Amygdala (tissue), 56 donors: ENCODE measurements at regions not wholly inside any gene's neighbourhood (a gene's known extent, or its start where the extent isn't known, plus 50 kb on each side); places are given as distances from the start of the nearest gene placed in this dataset.
A peak's percentile ranks its signal among the peaks of the same experiment; 100 is the strongest.
"Not testable (repeated sequence)": the region's sequence is repeated elsewhere in the genome, so short reads cannot be mapped to it uniquely, and the experiment has no call there.

ENCODE experiments used
- DNase-seq, 56 donors: peaks; one replicate each; lab custom pipeline; 2025; lab: John Stamatoyannopoulos, UW

DNA sequence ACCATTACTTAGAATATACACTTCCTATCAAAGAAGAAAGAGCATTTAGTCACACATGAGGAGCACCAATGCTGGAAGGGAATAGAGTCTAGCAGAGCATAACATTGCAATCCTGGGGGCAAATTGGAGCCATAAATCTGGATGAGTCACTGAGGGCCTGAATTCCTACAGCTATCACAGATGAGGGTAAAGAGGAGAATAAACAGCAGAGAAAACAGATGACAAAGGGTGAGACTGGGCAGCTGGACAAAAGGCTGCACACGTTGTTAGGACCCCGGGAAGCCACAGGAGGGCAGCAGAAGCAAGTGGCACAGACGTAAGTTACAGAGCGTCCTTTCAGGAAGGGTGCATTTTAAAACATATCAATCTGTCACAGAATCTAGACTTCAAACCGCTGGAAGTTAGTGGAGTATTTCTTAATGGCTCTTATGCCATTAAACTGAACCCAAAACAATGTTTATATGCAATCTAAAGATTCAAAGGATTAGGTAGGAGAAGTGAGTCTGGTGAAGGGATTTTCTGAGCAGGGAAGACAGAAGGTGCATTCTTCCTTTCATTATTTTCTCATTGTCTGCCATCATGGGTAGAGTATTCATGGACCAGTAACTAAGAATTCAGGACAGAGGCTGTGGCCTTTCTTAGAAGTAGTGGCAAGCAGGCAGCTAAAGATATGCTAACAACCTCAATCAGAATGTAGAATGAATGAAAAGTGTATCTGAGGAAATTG, 159.8 kb upstream of the DAAM1 start:
- DNase-seq: peak in 35 of 56 donors; percentile 1 to 55 (median 15)

DNA sequence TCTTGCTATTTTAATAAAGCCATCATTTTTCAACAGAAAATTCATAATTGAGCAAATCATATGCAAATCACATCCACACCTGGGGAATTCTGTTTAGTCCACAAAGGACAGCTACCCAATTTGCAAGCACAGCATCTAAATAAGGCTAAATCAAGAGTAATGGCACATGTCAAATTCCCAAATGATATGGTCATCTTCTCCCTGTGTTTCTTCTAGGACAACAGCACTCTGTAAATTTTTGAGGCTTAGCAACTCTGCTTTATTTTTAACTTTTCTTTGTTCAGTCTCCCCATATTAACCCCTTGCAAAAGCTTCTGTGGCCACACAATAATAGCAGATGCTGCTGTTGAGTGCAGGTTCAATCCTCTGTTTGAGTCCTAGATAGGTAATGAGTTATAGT, 155.6 kb upstream of the DAAM1 start:
- DNase-seq: no peak

DNA sequence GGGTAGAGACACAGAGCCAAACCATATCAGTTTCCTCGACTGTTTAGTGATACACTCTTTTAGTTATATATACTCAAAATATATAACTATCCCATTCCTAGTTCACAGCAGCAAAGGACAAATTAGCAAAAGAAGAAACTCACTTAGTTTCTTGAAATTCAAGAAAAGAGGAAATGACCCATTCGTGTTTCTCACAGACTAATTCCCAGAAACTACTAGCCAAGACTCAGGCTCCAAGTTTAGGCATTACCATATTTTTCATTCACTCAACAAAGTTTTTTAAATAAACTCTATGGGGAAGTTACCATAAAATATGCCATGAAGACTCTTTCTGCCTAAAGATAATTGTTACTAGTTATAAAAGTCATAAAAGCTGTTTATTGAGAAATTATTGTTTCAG, 152.3 kb upstream of the DAAM1 start:
- no peak for DNase-seq

DNA sequence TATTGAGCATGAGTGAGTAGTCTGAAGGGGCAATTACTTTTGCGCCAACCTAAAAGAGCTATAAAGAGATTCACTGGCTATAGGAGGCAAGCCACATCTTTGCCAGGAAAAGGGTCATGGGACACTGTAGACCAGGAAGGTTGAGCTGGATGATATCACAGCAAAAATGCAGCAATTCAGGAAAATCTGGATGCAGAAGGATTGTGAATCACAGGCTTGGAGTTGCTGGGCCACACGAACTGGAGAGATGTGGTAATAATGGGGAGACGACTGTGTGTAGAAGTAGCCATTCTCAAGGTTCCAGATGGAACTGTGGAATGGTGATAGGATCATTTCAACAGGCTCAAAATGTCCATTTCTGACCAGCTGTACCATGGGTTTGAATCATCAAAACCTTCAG, 151.4 kb upstream of the DAAM1 start:
- no peak for DNase-seq

DNA sequence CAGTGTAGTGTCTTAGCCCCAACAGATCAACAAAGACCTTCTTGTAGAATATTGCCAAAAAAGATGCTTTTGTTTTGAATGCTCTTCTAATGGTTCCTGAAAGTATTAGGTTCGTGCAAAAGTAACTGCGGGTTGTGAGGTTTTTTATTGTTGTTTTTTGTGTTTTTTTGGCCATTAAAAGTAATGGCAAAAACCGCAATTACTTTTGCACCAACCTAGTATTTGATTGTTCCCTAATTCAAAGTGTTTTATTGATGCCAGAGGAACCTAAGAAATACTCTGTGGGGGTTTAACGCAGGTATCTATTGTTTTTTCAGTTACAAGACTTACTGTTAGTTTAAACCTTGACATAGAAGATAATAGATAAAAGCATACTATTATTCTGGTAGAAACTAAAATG, 150.8 kb upstream of the DAAM1 start:
- DNase-seq: no peak

DNA sequence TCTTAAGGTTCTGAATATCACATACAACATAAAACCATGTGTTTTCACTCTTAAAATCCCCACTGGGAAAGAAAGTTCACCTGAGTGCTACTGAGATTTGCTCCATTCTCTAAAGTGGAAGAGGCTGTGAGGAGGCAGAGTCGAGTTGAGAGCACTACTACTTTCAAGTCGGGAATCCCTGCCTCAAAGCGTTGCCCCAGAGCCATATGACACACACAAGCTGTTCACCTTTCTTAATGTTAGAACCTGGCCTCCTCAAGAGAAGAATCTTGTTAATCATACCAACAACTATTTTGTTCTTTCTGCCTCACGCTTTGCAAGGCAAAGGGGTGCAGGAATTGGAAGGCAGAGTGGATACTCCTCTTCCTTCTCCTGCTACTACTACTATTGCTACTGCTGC, 149.7 kb upstream of the DAAM1 start:
- no peak for DNase-seq

DNA sequence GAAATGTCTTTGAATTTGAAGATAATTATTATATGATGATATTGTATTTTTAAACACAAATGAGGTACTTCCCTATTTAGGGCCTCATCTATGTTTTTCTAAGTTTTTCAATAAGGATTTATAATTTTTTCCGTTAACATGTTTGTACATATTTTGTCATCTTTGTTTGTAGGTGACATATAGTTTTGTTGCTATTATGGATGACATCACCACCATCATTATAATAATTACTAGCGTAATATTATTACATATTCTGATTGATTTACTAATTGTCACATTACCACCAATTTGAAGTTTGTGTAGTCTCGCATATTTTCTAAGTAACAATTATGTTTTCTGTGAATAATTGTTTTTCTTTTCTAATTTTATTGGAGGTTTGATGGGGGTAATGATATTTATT, 147.2 kb upstream of the DAAM1 start:
- DNase-seq: no peak

DNA sequence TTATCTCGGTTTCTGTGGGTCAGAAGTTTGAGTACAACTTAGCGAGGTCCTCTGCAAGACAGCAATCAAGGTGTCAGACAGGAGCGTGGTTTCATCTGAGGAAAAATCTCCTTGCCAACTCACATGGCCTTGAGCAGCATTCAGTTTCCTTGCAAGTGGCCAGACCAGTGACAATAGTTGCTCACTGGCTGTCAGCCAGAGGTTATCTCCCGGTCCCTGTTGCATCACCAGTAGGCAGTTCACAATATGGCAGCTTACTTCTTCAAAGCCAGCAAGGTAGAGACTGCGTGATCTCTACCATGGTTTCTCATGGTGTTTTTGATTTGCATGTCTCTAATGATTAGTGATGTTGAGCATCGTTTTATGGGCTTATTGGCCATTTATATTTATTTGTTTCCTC, 143.8 kb upstream of the DAAM1 start:
- DNase-seq: no peak

DNA sequence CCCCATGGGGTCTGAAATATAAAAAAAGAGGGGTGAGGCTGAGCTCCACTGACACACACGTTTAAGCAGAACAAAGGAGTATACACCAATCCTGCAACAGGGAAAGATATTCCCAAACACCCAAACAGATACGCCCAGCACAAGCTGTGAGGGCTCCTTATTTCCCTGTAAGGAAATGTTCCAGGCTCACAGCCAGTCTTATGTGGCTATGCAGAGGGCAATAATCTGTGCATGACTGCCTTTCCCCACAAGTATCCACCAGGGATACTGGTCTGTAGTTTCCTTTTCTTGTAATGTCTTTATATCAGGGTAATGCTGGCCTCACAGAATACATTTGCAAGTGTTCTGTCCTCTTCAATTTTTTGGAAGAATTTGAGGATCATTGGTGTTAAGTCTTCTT, 141.7 kb upstream of the DAAM1 start:
- DNase-seq: no peak

DNA sequence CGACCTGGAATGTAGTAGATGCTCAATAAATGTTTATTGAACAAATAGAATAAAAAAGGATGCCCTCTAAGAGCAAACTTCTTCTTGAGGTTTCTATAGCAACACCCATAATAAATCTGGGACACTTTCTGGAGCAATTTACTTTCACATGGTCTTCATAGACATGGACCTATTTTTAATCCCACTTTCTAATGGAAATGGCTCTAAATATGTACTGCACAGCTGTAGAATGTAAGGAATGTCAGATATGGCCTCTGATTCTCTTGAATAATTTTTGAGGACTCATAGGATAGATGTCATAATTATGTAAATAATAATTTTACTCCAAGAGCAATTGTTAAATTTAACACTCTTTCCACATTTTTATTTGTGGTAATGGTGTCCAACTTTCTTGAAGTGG, 133.5 kb upstream of the DAAM1 start:
- DNase-seq: no peak

DNA sequence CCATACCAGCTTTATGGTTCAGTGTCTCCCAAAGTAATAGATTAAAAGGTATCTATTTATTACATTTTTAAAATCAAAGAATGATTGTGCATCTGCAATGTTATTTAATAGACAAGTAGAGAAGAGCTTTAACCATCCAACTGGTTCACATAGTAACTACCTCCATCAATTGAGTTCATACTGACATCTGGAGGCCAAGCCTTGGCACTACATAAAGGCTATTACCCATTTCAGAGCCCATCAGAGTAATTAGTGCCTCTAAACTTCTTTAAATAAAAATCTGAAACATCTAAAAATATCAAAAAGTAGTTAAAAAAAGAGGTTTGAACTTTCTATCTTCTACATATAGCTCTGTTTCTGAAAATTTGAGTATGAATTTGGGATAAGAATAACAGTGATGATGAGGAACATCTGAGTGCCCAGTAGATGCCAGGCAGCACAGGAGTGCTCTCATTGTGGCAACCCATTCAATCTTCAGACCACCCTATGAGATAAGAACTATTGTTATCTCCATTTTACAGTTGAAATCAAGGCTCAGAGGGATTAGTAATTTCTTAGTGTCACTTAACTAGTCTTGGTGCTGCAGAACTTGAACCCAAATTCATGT, 132.9 kb upstream of the DAAM1 start:
- peak in 10 of 56 donors; percentile 1 to 59 (median 15) for DNase-seq

DNA sequence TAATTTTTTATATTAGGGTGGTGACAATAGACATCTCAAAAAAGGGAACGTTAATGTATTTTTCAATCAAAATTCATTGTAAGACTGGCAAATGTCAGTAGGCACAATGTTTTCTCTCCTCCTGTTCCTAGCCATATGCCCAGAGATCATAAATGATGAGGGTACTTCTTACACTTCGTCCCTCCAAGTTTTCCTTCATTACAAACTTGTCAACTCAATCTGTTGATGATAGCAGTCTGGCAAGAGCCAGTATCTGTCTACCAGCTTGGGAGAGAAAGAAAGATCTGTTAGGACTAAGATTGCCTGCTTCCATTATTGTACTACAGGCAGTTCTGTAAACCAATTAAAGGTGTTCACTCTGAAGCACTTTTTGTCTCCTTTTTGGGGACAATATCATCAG, 130.9 kb upstream of the DAAM1 start:
- DNase-seq: no peak

DNA sequence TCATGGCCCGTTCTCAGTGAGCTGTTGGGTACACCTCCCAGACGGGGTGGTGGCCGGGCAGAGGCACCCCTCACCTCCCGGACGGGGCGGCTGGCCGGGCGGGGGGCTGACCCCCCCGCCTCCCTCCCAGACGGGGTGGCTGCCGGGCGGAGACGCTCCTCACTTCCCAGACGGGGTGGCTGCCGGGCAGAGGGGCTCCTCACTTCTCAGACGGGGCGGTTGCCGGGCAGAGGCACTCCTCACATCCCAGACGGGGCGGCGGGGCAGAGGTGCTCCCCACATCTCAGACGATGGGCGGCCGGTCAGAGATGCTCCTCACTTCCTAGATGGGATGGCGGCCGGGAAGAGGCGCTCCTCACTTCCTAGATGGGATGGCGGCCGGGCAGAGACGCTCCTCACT, 129.7 kb upstream of the DAAM1 start:
- DNase-seq: not testable (repeated sequence)

DNA sequence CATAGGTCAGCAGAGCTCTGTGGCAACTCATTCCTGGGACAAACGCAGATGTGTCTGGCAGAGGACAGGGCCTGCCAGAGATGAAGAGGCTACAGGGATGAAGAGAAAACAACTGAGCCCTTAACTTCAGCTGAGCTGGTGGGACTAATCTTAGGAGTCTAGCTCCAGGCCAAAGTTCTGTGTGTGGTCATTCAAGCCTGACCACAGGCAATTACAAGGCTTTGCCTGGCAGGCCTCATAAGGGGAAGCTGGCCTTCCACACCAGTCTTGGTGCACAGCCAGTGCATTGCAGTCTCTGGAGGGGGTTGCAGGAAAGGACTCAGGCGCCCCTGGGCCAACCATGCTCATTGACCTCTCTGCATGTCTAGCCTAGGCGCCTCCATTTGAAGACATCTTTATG, 127.6 kb upstream of the DAAM1 start:
- DNase-seq: peak in 1 of 56 donors; percentile 3

DNA sequence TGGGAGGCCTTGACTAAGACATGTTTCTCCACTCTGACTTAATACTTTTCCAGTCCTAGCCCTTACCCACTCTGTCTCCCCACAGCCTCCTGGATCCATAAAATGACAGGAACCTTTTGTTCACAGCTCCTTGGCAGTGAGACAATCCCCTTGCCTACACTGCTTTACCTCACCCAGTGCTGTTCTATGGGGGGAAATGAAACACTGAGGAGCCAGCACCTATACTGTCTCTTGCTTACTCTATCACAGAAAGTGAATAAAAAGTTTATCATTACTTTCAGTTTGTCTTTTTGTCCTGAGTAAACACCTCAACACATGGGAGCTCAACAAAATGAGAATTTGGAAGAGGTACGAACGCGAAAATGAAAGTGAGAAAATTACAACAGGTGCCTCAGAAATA, 127.2 kb upstream of the DAAM1 start:
- no peak for DNase-seq

DNA sequence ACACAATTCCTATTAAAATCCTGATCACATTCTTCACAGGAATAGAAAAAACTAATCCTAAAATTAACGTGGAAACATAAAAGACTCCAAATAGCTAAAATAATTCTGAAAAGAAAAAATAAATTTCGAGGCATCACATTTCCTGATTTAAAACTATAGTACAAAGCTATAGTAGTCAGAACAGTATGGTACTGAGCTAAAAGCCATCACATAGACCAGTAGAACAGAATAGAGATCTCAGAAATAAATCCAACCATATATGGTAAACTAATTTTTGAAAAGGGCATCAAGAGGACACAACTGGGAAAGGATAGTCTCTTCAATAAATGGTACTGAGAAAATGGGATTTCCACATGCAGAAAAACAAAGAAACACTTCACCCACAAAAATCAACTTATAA, 125.2 kb upstream of the DAAM1 start:
- DNase-seq: no peak

DNA sequence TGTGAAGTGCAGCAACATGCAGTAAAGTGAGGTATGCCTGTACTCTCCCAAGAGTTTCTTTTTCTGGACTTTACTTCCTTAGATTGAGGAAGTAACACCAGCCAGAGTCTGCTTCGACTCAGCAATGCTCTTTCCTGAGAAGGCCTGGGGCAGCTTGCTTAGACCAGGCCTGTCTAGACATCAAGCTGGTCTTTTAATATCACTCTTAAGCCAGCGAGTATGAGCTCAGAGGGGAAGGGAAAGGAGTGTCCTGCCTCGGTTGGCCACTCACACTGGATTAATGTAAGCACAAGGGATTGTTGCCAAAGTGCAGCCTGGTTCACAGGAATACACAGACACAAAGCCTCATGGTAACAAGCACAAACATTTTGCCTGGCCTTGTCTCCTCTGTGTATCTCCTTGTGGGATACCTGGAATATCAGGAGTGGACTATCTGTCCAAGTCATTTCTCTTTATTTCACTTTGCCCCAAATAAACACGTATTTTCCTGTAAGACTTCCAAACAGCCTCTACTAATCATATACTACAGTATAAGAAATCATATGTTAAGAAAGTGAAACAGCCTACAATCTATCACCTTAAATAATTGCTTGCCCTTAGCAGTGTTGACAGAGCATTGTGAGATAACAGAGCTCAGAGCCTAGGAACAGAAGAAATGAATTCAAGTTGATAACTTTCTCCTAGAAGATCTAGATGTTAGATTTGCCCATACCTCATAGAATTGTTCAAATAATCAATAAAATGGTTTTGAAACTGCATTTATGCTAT, 121.2 kb upstream of the DAAM1 start:
- no peak for DNase-seq

DNA sequence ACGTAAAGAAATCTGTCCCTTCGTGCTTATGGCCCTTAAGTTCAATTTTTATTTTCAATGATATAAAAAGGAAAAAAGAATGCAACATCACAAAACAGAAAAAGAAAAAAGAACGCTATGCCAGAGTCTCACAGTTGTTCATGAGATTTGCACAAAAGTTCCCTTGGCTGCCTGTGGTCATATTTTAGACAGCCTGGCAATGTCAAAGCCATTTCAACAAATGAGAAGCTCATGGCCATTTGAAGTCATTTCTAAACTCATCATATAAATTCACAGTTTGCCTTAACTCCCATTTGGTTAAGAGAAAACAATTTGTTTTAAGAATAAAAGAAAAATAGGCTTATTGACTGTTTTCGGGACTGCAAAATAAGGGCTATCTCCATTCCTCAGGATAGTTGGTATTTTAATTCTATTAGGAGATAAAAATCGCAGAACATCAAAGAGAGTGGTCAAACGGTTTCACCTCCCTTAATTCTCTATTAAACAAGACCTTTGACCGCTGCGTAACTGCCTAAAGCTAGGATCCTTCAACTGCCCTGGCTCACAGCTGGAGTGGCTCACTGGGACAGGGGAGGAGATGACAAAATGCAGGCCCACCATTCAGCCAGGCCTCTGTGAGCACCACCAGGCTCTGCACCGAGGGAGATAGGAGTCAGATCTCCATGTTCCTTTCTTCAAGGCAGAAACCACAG, 119.2 kb upstream of the DAAM1 start:
- no peak for DNase-seq

DNA sequence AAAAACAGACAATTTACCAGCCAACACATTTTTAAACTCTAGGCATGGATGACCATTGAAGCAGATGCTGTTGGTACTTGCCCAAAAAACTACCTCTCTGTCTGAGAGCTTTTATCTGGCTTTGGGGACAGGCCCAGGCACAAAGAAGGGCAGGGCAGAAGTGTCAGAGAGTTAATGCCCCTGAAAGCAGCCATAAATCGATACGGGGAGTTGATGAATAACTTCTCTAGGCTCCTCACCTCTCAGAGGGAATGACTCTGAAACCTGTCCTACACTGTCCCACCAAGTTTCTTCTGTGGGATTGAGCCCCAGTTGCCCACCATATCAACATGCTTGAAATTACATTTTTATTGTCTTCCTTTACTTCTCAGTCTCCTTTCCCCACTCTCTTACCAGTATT, 113.0 kb upstream of the DAAM1 start:
- no peak for DNase-seq

DNA sequence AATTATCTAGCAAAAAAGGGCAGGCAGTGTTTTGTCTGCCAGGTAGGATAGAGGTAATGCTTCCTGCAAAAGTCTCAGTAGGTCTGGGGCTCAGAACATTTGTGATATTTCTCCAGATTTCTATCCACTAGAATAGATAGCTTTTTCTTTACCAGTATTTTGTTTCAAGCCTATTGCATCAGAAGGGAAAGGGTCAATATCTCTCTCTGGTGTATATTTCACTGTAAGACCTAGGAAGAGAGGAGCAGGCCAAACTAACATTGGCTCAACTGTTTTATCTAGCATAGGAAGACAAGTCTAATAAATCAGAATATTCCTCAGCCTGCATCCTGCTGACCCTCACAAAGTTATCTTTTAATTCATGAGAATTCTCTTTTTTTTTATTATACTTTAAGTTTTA, 106.7 kb upstream of the DAAM1 start:
- DNase-seq: no peak

DNA sequence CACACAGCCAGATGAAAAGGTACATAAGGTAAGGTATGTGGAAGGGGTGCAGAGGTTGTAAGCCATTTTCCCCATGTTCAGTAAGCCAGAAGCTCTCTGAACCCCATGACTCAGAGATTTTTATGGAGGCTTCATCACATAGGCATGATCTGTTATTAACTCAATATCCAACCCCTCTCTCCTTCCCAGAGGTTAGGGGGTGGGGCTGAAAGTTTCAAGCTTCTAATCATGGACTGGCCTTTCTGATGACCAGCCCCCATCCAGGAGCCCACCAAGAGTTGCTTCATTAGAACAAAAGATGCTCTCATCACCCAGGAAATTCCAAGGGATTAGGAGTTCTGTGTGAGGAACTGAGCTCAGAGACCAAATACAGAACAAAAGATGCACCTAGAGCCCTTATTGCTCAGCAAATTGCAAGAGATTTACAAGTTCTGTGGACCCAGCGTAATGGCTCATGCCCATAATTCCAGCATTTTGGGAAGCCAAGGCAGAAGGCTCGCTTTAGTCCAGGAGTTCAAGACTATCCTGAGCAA, 103.2 kb upstream of the DAAM1 start:
- no peak for DNase-seq
